Hematopoietic multipotent progenitor cell treated with erythropoietin and hydrocortisone succinate and interleukin-3 and kit ligand, for 8 days (in vitro differentiated cells): ENCODE measurements at regions not wholly inside any gene's neighbourhood (a gene's known extent, or its start where the extent isn't known, plus 50 kb on each side); places are given as distances from the start of the nearest gene placed in this dataset.

Source experiments
- DNase-seq: peaks from one replicate; pipeline ENCODE4 v3.0.0-alpha.2; 2015

DNA sequence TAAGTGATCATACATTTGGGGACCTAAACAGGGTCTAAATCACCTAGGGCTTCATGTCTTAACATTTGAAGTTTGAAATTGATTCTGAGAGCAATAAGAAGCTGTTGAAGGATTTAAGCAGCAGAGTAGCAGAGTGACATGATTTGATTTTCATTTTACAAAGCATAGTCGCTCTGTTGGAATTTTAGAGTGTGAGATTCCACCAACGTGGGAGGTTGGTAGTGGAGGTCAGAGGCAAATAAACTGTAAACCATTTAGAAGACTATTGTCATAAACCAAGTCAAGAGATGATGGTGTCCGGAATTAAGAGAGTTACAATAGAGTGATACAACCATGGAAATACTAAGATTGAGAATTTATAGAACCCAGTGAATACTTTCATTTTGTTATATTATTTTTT, 52.7 kb upstream of the ZDHHC17 start:
- DNase-seq, result no peak

DNA sequence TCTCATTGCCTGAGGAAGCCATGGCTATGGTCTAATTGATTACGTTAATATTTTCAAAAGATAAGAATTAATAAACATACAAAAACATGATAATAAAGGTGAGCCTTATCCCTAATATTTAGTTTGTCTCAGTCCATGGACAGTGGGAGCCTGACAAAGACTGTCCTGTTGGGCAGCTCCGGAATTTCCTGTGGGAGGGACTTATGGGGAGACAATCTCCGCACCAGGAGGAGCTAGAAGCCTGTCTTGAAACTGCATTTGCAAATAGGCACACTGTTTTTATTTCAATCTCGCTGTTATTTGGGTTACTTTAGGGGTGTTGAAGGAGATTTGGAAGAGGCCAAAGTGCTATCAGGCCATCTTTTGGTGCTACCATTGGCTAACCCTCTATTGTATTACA, 50.8 kb upstream of the ZDHHC17 start:
- no peak for DNase-seq

DNA sequence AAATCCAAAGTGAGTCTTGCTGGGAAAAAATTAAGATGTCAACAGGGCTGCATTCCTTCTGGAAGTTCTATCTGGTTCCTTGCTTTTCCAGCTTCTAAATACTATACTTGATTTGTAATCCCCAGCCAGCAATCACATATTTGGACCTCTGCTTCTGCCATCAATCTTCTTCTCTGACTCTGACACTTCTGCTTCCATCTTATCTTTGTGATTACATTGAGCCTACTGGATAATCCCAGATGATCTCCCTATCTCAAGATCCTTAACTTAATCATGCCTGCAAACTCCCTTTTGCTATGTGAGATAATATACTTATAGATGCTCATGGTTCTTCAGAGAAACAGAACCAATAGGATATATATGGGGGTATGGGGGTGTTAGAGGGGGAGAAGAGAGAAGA, 49.9 kb upstream of the ZDHHC17 start:
- DNase-seq, result no peak
